Cardiac muscle cell (in vitro differentiated cells and primary cell): ENCODE measurements at regions not wholly inside any gene's neighbourhood (a gene's known extent, or its start where the extent isn't known, plus 50 kb on each side); places are given as distances from the start of the nearest gene placed in this dataset.
A peak's percentile ranks its signal among the peaks of the same experiment; 100 is the strongest.
"Not testable (repeated sequence)": the region's sequence is repeated elsewhere in the genome, so short reads cannot be mapped to it uniquely, and the experiment has no call there.

Experiments
- DNase-seq, 2 donors: peaks; one replicate each; pipeline versions ENCODE4 v3.0.0 to v3.0.0-alpha.2; 2010 to 2017; ENCODE audit warnings: low read depth in 1 of 2, low spot score in 1 of 2
- H3K27ac ChIP-seq: fragments of 200-600 bp; sonication (generic); 2 replicates; pipeline ENCODE4 v1.5.1; 2016
- H3K27me3 ChIP-seq: fragments of 200-600 bp; sonication (generic); 2 replicates; pipeline ENCODE4 v1.6.0; 2016; ENCODE audit warnings: control low read depth
- H3K36me3 ChIP-seq: fragments of 200-600 bp; sonication (generic); 2 replicates; pipeline ENCODE4 v1.5.1; 2016; ENCODE audit warnings: control low read depth
- H3K4me1 ChIP-seq: fragments of 200-600 bp; sonication (generic); 2 replicates; pipeline ENCODE4 v1.8.1; 2017; ENCODE audit warnings: low read depth, mild to moderate bottlenecking, mixed run types
- H3K4me3 ChIP-seq: fragments of 200-600 bp; sonication (generic); 2 replicates; pipeline ENCODE4 v1.5.1; 2016; ENCODE audit warnings: mild to moderate bottlenecking
- H3K9me3 ChIP-seq: fragments of 200-600 bp; sonication (generic); 2 replicates; pipeline ENCODE4 v1.5.1; 2017; ENCODE audit warnings: low read depth, mild to moderate bottlenecking, control low read depth
- CTCF ChIP-seq: IDR thresholded peaks from 2 replicates; pipeline ENCODE4 v1.5.1; 2012; ENCODE audit warnings: low read depth, mild to moderate bottlenecking, low read length

DNA sequence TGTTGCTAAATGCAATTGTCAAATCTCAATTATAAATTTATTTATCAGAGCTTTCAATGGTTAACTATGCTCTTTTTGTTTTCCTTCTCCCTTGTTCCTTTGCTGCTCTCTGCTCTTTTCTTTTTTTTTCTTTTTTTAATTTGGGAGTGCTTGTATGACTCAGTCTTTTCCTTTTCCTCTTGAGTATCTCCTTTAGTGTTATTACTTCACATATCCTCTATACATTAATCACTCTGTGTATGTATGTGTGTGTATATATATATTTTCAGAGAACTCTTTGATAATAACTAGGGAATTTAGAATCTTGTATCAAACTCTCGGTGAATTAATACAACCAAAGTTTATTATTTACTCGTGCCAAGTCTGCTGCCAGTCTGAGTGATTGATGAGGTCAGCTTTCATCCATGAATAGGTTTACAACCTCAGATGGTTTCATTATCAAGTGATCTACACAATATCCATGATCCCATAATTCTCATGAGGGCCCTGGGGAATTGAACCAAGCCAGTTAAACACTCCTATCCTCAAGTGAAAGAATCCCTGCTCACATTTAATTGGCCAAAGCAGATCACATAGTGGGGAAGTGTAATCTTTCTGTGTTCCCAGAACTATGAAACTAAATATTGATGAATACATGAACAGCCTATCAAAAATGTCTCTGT, 743.4 kb upstream of the CNTN5 start:
- no peaks in the 10 kb centered on the region for H3K27me3 ChIP-seq
- H3K4me1 ChIP-seq = no peaks in the 10 kb centered on the region
- no peaks in the 10 kb centered on the region for H3K9me3 ChIP-seq
- H3K36me3 ChIP-seq = no peaks in the 10 kb centered on the region
- TF ChIP-seq CTCF = no peak
- H3K4me3 ChIP-seq = no peak overlapping the region
- H3K27ac ChIP-seq = no peak overlapping the region
- DNase-seq = no peak

GRCh38 chr11:98289617-98290263, 731.0 kb upstream of the CNTN5 start:
- no peak for DNase-seq
- Histone ChIP-seq H3K27me3 (no peaks in the 10 kb centered on the region), H3K4me3 (no peak overlapping the region), H3K27ac (no peak overlapping the region), H3K4me1 (no peaks in the 10 kb centered on the region), H3K9me3 (no peaks in the 10 kb centered on the region), H3K36me3 (no peaks in the 10 kb centered on the region)
- no peak for TF ChIP-seq CTCF

GRCh38 chr11:98296091-98296880, 724.5 kb upstream of the CNTN5 start:
- Histone ChIP-seq H3K4me1 (no peaks in the 10 kb centered on the region), H3K27ac (no peak overlapping the region), H3K36me3 (no peaks in the 10 kb centered on the region), H3K4me3 (no peak overlapping the region), H3K9me3 (no peaks in the 10 kb centered on the region), H3K27me3 (no peaks in the 10 kb centered on the region)
- no peak for DNase-seq
- no peak for TF ChIP-seq CTCF

DNA sequence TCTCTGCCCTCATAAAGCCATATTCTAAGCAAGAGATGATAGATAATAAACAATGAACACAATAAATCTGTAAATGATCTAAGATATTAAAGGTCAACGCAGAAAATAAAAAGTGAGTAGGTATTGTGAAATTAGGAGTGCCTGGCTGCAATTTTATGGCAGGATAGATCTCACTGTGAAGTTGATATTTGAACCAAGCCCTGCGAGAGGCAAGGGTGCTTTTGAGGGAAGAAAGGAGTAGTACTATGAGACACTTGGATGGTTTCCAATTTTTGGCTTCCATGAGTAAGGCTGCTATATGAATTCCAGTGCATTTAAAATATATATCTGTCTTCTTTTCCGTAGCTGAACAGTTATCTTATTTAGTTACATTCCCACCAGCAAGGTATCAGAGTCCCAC, 720.0 kb upstream of the CNTN5 start:
- TF ChIP-seq CTCF = no peak
- Histone ChIP-seq H3K4me1 (peaks cover 13% of the 10 kb centered on the region), H3K9me3 (no peaks in the 10 kb centered on the region), H3K36me3 (no peaks in the 10 kb centered on the region), H3K4me3 (no peak overlapping the region), H3K27ac (no peak overlapping the region), H3K27me3 (no peaks in the 10 kb centered on the region)
- DNase-seq = peak in 1 of 2 donors; percentile 16

DNA sequence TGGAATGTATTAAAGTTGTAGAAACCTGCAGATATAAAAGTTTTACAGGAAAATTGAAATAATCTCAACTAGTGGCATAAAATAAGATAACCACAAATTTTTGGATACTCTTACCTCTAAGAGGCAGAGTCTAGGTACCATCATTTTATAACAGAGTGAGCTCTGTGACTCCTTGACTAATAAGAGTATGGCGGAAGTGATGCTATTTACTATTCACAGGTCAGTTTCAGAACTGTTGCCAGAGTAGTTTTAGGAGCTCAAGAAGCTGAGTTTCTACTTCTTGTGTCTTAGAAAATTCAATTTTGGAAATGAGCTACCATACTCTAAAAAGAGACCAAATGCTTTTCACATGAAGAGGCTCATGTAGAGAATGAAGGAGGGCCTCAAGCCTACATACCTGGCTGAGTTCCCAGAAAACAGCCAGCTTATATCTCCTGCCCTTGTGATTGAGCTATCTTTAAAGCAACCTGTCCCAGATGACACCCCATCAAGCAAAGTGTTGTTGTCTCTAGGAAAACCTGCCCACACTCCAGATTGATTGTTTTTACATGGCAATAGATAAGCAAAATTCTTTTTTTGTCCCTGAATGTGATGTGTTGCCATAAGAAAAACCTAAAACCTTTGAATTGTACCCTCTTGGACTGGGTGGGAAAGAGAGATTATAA, 712.8 kb upstream of the CNTN5 start:
- no peaks in the 10 kb centered on the region for H3K27me3 ChIP-seq
- no peak overlapping the region for H3K4me3 ChIP-seq
- DNase-seq = peak; percentile 6 to 8
- peak overlapping the region; percentile 77 for H3K27ac ChIP-seq
- no peaks in the 10 kb centered on the region for H3K36me3 ChIP-seq
- no peak for TF ChIP-seq CTCF
- no peaks in the 10 kb centered on the region for H3K9me3 ChIP-seq
- H3K4me1 ChIP-seq = peaks cover 31% of the 10 kb centered on the region

DNA sequence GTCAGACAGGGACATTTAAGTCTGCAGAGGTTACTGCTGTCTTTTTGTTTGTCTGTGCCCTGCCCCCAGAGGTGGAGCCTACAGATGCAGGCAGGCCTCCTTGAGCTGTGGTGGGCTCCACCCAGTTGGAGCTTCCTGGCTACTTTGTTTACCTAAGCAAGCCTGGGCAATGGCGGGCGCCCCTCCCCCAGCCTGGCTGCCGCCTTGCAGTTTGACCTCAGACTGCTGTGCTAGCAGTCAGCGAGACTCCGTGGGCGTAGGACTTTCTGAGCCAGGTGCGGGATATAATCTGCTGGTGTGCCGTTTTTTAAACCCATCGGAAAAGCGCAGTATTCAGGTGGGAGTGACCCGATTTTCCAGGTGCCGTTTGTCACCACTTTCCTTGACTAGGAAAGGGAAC, 690.4 kb upstream of the CNTN5 start:
- not testable (repeated sequence) for H3K27ac ChIP-seq, DNase-seq, H3K27me3 ChIP-seq, H3K36me3 ChIP-seq, H3K9me3 ChIP-seq, H3K4me3 ChIP-seq, H3K4me1 ChIP-seq
